ENCODE measurements at regions not wholly inside any gene's neighbourhood (a gene's known extent, or its start where the extent isn't known, plus 50 kb on each side); places are given as distances from the start of the nearest gene placed in this dataset.

GRCh38 chr13:19062019-19062646 lies 119.5 kb downstream of the TUBA3C start:
- Histone ChIP-seq H3K27me3 (ENCODE audit: insufficient read depth, low read length) (no peaks in the 10 kb centered on the region), H3K9me3 (ENCODE audit: control insufficient read depth in 1 of 2, insufficient read depth in 1 of 2, low read depth in 1 of 2, low read length in 2 of 2) (peaks cover 6 to 27% of the 10 kb centered on the region in 2 experiments; a peak in 2 of 4 replicates), H3K36me3 (ENCODE audit: control insufficient read depth in 1 of 2, insufficient read depth in 2 of 2, low read length in 2 of 2) (no peaks in the 10 kb centered on the region), H3K79me2 (ENCODE audit: insufficient read depth, low read length) (no peaks in the 10 kb centered on the region), H3K4me1 (ENCODE audit: control insufficient read depth in 1 of 2, insufficient read depth in 2 of 2, low read length in 2 of 2) (no peaks in the 10 kb centered on the region), H4K20me1 (ENCODE audit: insufficient read depth) (no peaks in the 10 kb centered on the region), H3K27ac (ENCODE audit: low read depth, low read length) (no peak overlapping the region), H3K9ac (ENCODE audit: low read length) (no peak overlapping the region), H3K4me3 (replicated peaks in 1 of 2; ENCODE audit: low read depth in 1 of 2, low read length in 2 of 2) (no peak overlapping the region), H2AFZ (ENCODE audit: low read depth, low read length, poor library complexity, severe bottlenecking) (no peak overlapping the region), H3K9me2 (ENCODE audit: insufficient read depth) (no peaks in the 10 kb centered on the region), H3K4me2 (ENCODE audit: low read length) (no peak overlapping the region)
- TF ChIP-seq EZH2 (IDR thresholded peaks at IDR 0.05) (no peak), JUND (IDR thresholded peaks at IDR 0.05) (no peak), CEBPB (IDR thresholded peaks at IDR 0.05; ENCODE audit: low read depth) (no peak), REST (IDR thresholded peaks at IDR 0.05; ENCODE audit: low read depth) (no peak), ZNF274 (IDR thresholded peaks at IDR 0.05; ENCODE audit: low read depth, low read length) (no peak), POLR2A (IDR thresholded peaks at IDR 0.05; ENCODE audit: borderline replicate concordance, extremely low read depth, insufficient read depth, insufficient read length) (no peak), EZH2phosphoT487 (IDR thresholded peaks at IDR 0.05; ENCODE audit: borderline replicate concordance) (no peak), MAX (IDR thresholded peaks at IDR 0.05) (no peak), CBX3 (IDR thresholded peaks at IDR 0.05; ENCODE audit: low read depth) (no peak), ZFX (IDR thresholded peaks at IDR 0.05) (no peak), FOSL1 (IDR thresholded peaks at IDR 0.05; ENCODE audit: low read depth) (no peak), RAD21 (IDR thresholded peaks at IDR 0.05; ENCODE audit: low read depth) (no peak), SP1 (IDR thresholded peaks at IDR 0.05; ENCODE audit: low read depth) (no peak)
- ChIA-PET RAD21 (ENCODE audit: low non-redundant PET in 1 of 2, low total read pairs in 2 of 2, uncharacterized antibody in 2 of 2, unreplicated experiment in 2 of 2) (no interaction called here), CTCF (no interaction called here), POLR2A (no interaction called here)
- ATAC-seq (no peak), DNase-seq (ENCODE audit: low read depth, low spot score) (no peak)
- intact Hi-C loops (cut with micrococcal nuclease), result no loop called here
- BruUV-seq (replicated peaks), result no TSS peak

Data from HCT116 (cell line).